H1 (cell line): ENCODE measurements at regions not wholly inside any gene's neighbourhood (a gene's known extent, or its start where the extent isn't known, plus 50 kb on each side); places are given as distances from the start of the nearest gene placed in this dataset.

Experiments
- CTCF ChIA-PET: fragments of 300-600 bp; sonication (Branson Sonifier 250); formaldehyde crosslinking; loops from one replicate; lab custom pipeline; 2021; ENCODE audit not compliant: partially characterized antibody; lab: Charles Lee
- POLR2A ChIA-PET: fragments of 300-600 bp; sonication (Branson Sonifier 250); formaldehyde crosslinking; loops from one replicate; lab custom pipeline; 2021; ENCODE audit warnings: inconsistent platforms; ENCODE audit not compliant: partially characterized antibody; lab: Charles Lee
- DNase-seq, 2 experiments: peaks; one replicate each; pipeline versions ENCODE4 v3.0.0 to v3.0.0-alpha.2; 2010 to 2022; ENCODE audit warnings: low spot score in 2 of 2, low read depth in 1 of 2, mixed read lengths in 1 of 2
- FAIRE-seq: peaks from 2 replicates; lab custom pipeline; 2011; peaks lifted over from hg19 to GRCh38; lab: Jason Lieb, UNC
- H2AFZ ChIP-seq: 2 replicates; pipeline ENCODE4 v1.8.1; 2012; ENCODE audit warnings: low read length, inconsistent platforms
- H2AK5ac ChIP-seq: 2 replicates; pipeline ENCODE4 v1.6.1; 2013; ENCODE audit warnings: low read depth, low read length
- H2BK120ac ChIP-seq: replicated peaks from 2 replicates; pipeline ENCODE3; 2013; ENCODE audit warnings: low read depth, low read length, inconsistent platforms
- H2BK12ac ChIP-seq: 2 replicates; pipeline ENCODE4 v1.6.1; 2013; ENCODE audit warnings: low read depth, low read length
- H2BK15ac ChIP-seq: 2 replicates; pipeline ENCODE4 v1.6.1; 2013; ENCODE audit warnings: low read length
- H2BK20ac ChIP-seq: 2 replicates; pipeline ENCODE4 v1.6.1; 2013; ENCODE audit warnings: low read length
- H2BK5ac ChIP-seq: 2 replicates; pipeline ENCODE4 v1.6.1; 2013; ENCODE audit warnings: low read depth, low read length
- H3K14ac ChIP-seq: 2 replicates; pipeline ENCODE4 v1.6.1; 2013; ENCODE audit warnings: inconsistent platforms; ENCODE audit not compliant: insufficient read length
- H3K18ac ChIP-seq: 2 replicates; pipeline ENCODE4 v1.6.1; 2013; ENCODE audit warnings: low read length; ENCODE audit errors: extremely low read depth
- H3K23ac ChIP-seq: 2 replicates; pipeline ENCODE4 v1.6.1; 2013; ENCODE audit warnings: inconsistent platforms; ENCODE audit not compliant: insufficient read length
- H3K23me2 ChIP-seq: 2 replicates; pipeline ENCODE4 v1.6.1; 2013; ENCODE audit warnings: low read depth, low read length
- H3K27ac ChIP-seq: 2 replicates; pipeline ENCODE4 v1.6.1; 2011; ENCODE audit warnings: low read depth, low read length, inconsistent platforms
- H3K27me3 ChIP-seq, 4 experiments: replicated peaks in 1 of 4; 1 replicate in 1 of 4; 2 replicates in 3 of 4; pipeline versions ENCODE4 v1.6.1 to v1.8.1; 2011 to 2013; ENCODE audit warnings: low read length in 3 of 4, mild to moderate bottlenecking in 3 of 4, inconsistent platforms in 2 of 4, mixed read lengths in 2 of 4, moderate library complexity in 1 of 4; ENCODE audit not compliant: control insufficient read depth in 3 of 4, insufficient read depth in 3 of 4; ENCODE audit errors: extremely low read depth in 1 of 4
- H3K36me3 ChIP-seq, 4 experiments: 2 replicates each; pipeline versions ENCODE4 v1.6.1 to v1.8.1; 2011 to 2013; ENCODE audit warnings: mild to moderate bottlenecking in 4 of 4, low read length in 3 of 4, moderate library complexity in 2 of 4, control low read depth in 1 of 4, inconsistent platforms in 1 of 4; ENCODE audit not compliant: insufficient read depth in 4 of 4, control insufficient read depth in 2 of 4
- H3K4ac ChIP-seq: replicated peaks from 2 replicates; pipeline ENCODE3; 2013; ENCODE audit warnings: low read length, low read depth, mixed read lengths, inconsistent platforms; ENCODE audit not compliant: insufficient read length
- H3K4me1 ChIP-seq, 4 experiments: replicated peaks in 1 of 4; 1 replicate in 1 of 4; 2 replicates in 3 of 4; pipeline versions ENCODE4 v1.6.1 to v1.8.1; 2011 to 2013; ENCODE audit warnings: low read length in 3 of 4, inconsistent platforms in 2 of 4, mixed read lengths in 1 of 4; ENCODE audit not compliant: insufficient read depth in 4 of 4, control insufficient read depth in 3 of 4
- H3K4me2 ChIP-seq, 2 experiments: 2 replicates each; pipeline versions ENCODE4 v1.6.1 to v1.8.1; 2011 to 2013; ENCODE audit warnings: low read depth in 2 of 2, low read length in 2 of 2, control low read depth in 1 of 2, inconsistent platforms in 1 of 2, mild to moderate bottlenecking in 1 of 2; ENCODE audit not compliant: insufficient read depth in 1 of 2
- H3K4me3 ChIP-seq, 4 experiments: fragments of 200-600, 300-600 bp in 1 of 4; sonication (generic), shearing (Covaris generic), sonication (Bioruptor Twin) in 1 of 4; 2 replicates each; pipeline versions ENCODE4 v1.5.1 to v1.8.1; 2011 to 2016; ENCODE audit warnings: low read length in 4 of 4, low read depth in 3 of 4, control low read depth in 2 of 4, inconsistent platforms in 2 of 4, mild to moderate bottlenecking in 2 of 4, mixed read lengths in 1 of 4, moderate library complexity in 1 of 4; ENCODE audit not compliant: insufficient read depth in 2 of 4; ENCODE audit errors: extremely low read depth in 1 of 4
- H3K56ac ChIP-seq: replicated peaks from 2 replicates; pipeline ENCODE3; 2013; ENCODE audit warnings: low read depth, mild to moderate bottlenecking, mixed read lengths, low read length, inconsistent platforms; ENCODE audit not compliant: insufficient read length
- H3K79me1 ChIP-seq: 2 replicates; pipeline ENCODE4 v1.6.1; 2013; ENCODE audit warnings: low read depth, low read length, control low read depth
- H3K79me2 ChIP-seq, 2 experiments: 2 replicates each; pipeline versions ENCODE4 v1.6.1 to v1.8.1; 2012 to 2013; ENCODE audit warnings: low read length in 2 of 2, mild to moderate bottlenecking in 2 of 2, inconsistent platforms in 1 of 2; ENCODE audit not compliant: insufficient read depth in 2 of 2, control insufficient read depth in 1 of 2
- H3K9ac ChIP-seq, 4 experiments: replicated peaks in 1 of 4; 1 replicate in 1 of 4; 2 replicates in 3 of 4; pipeline versions ENCODE4 v1.6.1 to v1.8.1; 2011 to 2013; ENCODE audit warnings: low read depth in 3 of 4, low read length in 3 of 4, control low read depth in 2 of 4, mild to moderate bottlenecking in 2 of 4, moderate library complexity in 2 of 4, inconsistent platforms in 1 of 4; ENCODE audit errors: extremely low read depth in 1 of 4
- H3K9me3 ChIP-seq, 2 experiments: 2 replicates each; pipeline versions ENCODE4 v1.6.1 to v1.8.1; 2012 to 2013; ENCODE audit warnings: mild to moderate bottlenecking in 2 of 2, moderate library complexity in 2 of 2, control low read depth in 1 of 2, inconsistent platforms in 1 of 2, low read depth in 1 of 2, low read length in 1 of 2, mixed read lengths in 1 of 2; ENCODE audit not compliant: insufficient read depth in 2 of 2
- H4K20me1 ChIP-seq, 2 experiments: replicated peaks in 1 of 2; 2 replicates each; pipeline versions ENCODE3 to v1.8.1; 2011 to 2013; ENCODE audit warnings: inconsistent platforms in 2 of 2, low read length in 2 of 2, mild to moderate bottlenecking in 1 of 2; ENCODE audit not compliant: insufficient read depth in 2 of 2, control insufficient read depth in 1 of 2
- H4K5ac ChIP-seq: 2 replicates; pipeline ENCODE4 v1.6.1; 2013; ENCODE audit warnings: low read length, low read depth, mixed read lengths, inconsistent platforms; ENCODE audit not compliant: insufficient read length
- H4K8ac ChIP-seq: 2 replicates; pipeline ENCODE4 v1.8.0; 2013; ENCODE audit warnings: mild to moderate bottlenecking, moderate library complexity, low read length, inconsistent platforms; ENCODE audit not compliant: insufficient read depth; ENCODE audit errors: extremely low read depth
- H4K91ac ChIP-seq: replicated peaks from 2 replicates; pipeline ENCODE3; 2013; ENCODE audit warnings: low read length, mixed read lengths, inconsistent platforms; ENCODE audit not compliant: insufficient read length
- ASH2L ChIP-seq: fragments of 200-600, 300-600 bp; sonication (generic); IDR thresholded peaks from one replicate; pipeline ENCODE4 v1.7.1; 2017; ENCODE audit warnings: low read length
- BRCA1 ChIP-seq: IDR thresholded peaks from 2 replicates; pipeline ENCODE4 v1.6.1; 2012; ENCODE audit warnings: low read depth, low read length, improper control_type of control experiment
- E2F6 ChIP-seq: IDR thresholded peaks from 2 replicates; pipeline ENCODE4 v1.6.1; 2012; ENCODE audit warnings: inconsistent platforms
- GABPA ChIP-seq: IDR thresholded peaks from 2 replicates; pipeline ENCODE4 v1.6.1; 2011; ENCODE audit warnings: mild to moderate bottlenecking, low read length, moderate library complexity, borderline replicate concordance; ENCODE audit not compliant: insufficient read depth
- RBBP5 ChIP-seq: IDR thresholded peaks from 2 replicates; pipeline ENCODE4 v1.7.1; 2012; ENCODE audit warnings: low read depth, mild to moderate bottlenecking, inconsistent platforms, low read length, moderate library complexity, borderline replicate concordance
- RNF2 ChIP-seq: fragments of 200-900, 300-1000 bp; sonication (generic); IDR thresholded peaks from 2 replicates; pipeline ENCODE4 v1.7.1; 2016; ENCODE audit warnings: borderline replicate concordance, low read depth, mild to moderate bottlenecking, antibody characterized with exemption, low read length; ENCODE audit not compliant: poor library complexity, severe bottlenecking; ENCODE audit errors: missing control alignments
- SIN3A ChIP-seq, 2 experiments: IDR thresholded peaks in 1 of 2; conservative IDR thresholded peaks in 1 of 2; 2 replicates each; pipeline ENCODE4 v1.6.1; 2011 to 2012; ENCODE audit warnings: low read length in 2 of 2, improper control_type of control experiment in 1 of 2, low read depth in 1 of 2, mild to moderate bottlenecking in 1 of 2
- TAF1 ChIP-seq: IDR thresholded peaks from 2 replicates; pipeline ENCODE4 v1.6.1; 2011; ENCODE audit warnings: mild to moderate bottlenecking, low read depth, low read length
- TEAD4 ChIP-seq: IDR thresholded peaks from 2 replicates; pipeline ENCODE4 v1.6.1; 2012; ENCODE audit warnings: low read depth, low read length, inconsistent platforms, mixed read lengths
- YY1 ChIP-seq: IDR thresholded peaks from 2 replicates; pipeline ENCODE4 v1.6.1; 2011; ENCODE audit warnings: low read depth, mild to moderate bottlenecking, low read length
- WGBS, 2 experiments: shearing (Covaris generic) in 1 of 2; methylation state at CpG; one replicate each; pipeline versions ENCODE4 v1.1.6 to v1.1.7; 2013 to 2015; ENCODE audit warnings: low lambda C conversion rate in 2 of 2, mixed read lengths in 2 of 2, inconsistent platforms in 1 of 2, low coverage in 1 of 2, missing lambda C conversion rate in 1 of 2; ENCODE audit not compliant: insufficient replicate concordance in 2 of 2, insufficient coverage in 1 of 2, insufficient read length in 1 of 2; ENCODE audit errors: extremely low coverage in 1 of 2, missing lambda C conversion rate in 1 of 2; 5-methylcytosine and 5-hydroxymethylcytosine counted together

GRCh38 chr9:82302968-82303655 lies 314.5 kb downstream of the SPATA31D1 start:
- Histone ChIP-seq H4K91ac (no peak overlapping the region), H2AFZ (0 out of 2 replicates have a peak overlapping the region, but pooled peaks have one; percentile 26), H3K23ac (no peak overlapping the region), H3K23me2 (no peaks in the 10 kb centered on the region), H3K9me3 (no peaks in the 10 kb centered on the region), H2BK120ac (no peak overlapping the region), H3K4me3 (no peak overlapping the region), H2BK5ac (no peak overlapping the region), H3K14ac (no peak overlapping the region), H2AK5ac (no peak overlapping the region), H4K20me1 (no peaks in the 10 kb centered on the region), H3K4ac (no peak overlapping the region), H3K27me3 (no peaks in the 10 kb centered on the region), H4K5ac (no peak overlapping the region), H4K8ac (no peak overlapping the region), H2BK12ac (peak overlapping the region; percentile 62; the same call in 1 of the 2 replicates), H3K56ac (no peak overlapping the region), H2BK20ac (no peak overlapping the region), H3K27ac (no peak overlapping the region), H2BK15ac (no peak overlapping the region), H3K36me3 (no peaks in the 10 kb centered on the region), H3K9ac (no peak overlapping the region), H3K4me2 (no peak overlapping the region), H3K4me1 (peaks cover 0 to 2% (median 0%) of the 10 kb centered on the region in 4 experiments; a peak in 1 of 7 replicates), H3K18ac (no peak overlapping the region), H3K79me2 (no peaks in the 10 kb centered on the region), H3K79me1 (no peaks in the 10 kb centered on the region)
- CTCF ChIA-PET = interaction anchor here (0.6 to 1.7 kb wide), 6 partner anchors 12 to 199 kb away, joined by 3 to 5 read pairs (median 4); no protein-coding TSS in a partner anchor
- no peak for FAIRE-seq
- POLR2A ChIA-PET = no interaction called here
- WGBS, 2 experiments = 94% methylated on average over 5 of the region's 5 CpGs; no CpG with 5 or more reads in 1 of the 2 experiments
- DNase-seq = peak in 1 of 2 experiments; percentile 2
- no peak for TF ChIP-seq BRCA1
- no peak for TF ChIP-seq E2F6
- TF ChIP-seq SIN3A (conservative IDR thresholded peaks at IDR 0.05 in 1 of 2, IDR thresholded peaks at IDR 0.05 in 1 of 2; ENCODE audit: low read depth in 1 of 2, low read length in 2 of 2) = no peak
- TF ChIP-seq YY1 = no peak
- TF ChIP-seq RNF2 = no peak
- TF ChIP-seq RBBP5 = no peak
- no peak for TF ChIP-seq ASH2L
- TF ChIP-seq TEAD4 = no peak
- TF ChIP-seq TAF1 = no peak
- no peak for TF ChIP-seq GABPA
